NCI-H774 (cell line): ENCODE measurements at regions not wholly inside any gene's neighbourhood (a gene's known extent, or its start where the extent isn't known, plus 50 kb on each side); places are given as distances from the start of the nearest gene placed in this dataset.
"Not testable (repeated sequence)": the region's sequence is repeated elsewhere in the genome, so short reads cannot be mapped to it uniquely, and the experiment has no call there.

ENCODE experiments used
- DNase-seq: peaks from one replicate; lab custom pipeline; 2025; lab: John Stamatoyannopoulos, UW

GRCh38 chr1:189192741-189193520 is 1284.7 kb downstream of the BRINP3 start:
- no peak for DNase-seq

DNA sequence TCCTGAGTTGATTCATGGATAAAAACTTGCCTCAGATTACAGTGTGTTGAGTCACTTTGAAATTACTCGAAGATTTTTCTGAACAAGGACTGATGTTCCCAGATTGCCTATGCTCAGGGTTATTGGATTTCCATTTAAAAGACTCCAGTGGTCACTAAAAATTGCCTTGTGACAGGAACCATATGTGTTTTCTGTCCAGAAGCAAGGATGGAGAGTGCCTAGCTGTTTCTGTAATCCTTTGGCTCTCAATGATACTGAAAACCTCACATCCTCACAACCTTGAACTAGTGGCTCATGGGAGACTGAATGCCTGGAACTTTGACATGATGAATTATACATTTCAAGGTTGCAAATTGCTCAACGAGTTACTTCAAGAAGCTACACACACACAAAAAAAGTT is 1271.8 kb downstream of the BRINP3 start:
- no peak for DNase-seq

GRCh38 chr1:189206617-189207016 is 1271.0 kb downstream of the BRINP3 start:
- DNase-seq: no peak

GRCh38 chr1:189211742-189212141 is 1265.9 kb downstream of the BRINP3 start:
- no peak for DNase-seq

GRCh38 chr1:189212606-189213005 is 1265.1 kb downstream of the BRINP3 start:
- no peak for DNase-seq

GRCh38 chr1:189216886-189217285 is 1260.8 kb downstream of the BRINP3 start:
- no peak for DNase-seq

- no peak for DNase-seq
Measured at GRCh38 chr1:189217646-189218045, 1260.0 kb downstream of the BRINP3 start.

GRCh38 chr1:189220750-189221149 is 1256.9 kb downstream of the BRINP3 start:
- no peak for DNase-seq

DNA sequence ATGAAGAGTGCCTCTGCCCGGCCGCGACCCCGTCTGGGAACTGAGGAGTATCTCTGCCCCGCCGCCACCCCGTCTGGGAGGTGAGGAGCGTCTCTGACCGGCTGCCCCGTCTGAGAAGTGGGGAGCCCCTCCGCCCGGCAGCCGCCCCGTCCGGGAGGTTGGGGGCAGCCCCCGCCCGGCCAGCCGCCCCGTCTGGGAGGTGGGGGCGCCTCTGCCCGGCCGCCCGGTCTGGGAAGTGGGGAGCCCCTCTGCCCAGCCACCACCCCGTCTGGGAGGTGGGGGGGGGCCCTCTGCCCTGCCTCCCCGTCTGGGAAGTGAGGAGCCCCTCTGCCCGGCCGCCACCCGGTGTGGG is 1251.9 kb downstream of the BRINP3 start:
- not testable (repeated sequence) for DNase-seq

DNA sequence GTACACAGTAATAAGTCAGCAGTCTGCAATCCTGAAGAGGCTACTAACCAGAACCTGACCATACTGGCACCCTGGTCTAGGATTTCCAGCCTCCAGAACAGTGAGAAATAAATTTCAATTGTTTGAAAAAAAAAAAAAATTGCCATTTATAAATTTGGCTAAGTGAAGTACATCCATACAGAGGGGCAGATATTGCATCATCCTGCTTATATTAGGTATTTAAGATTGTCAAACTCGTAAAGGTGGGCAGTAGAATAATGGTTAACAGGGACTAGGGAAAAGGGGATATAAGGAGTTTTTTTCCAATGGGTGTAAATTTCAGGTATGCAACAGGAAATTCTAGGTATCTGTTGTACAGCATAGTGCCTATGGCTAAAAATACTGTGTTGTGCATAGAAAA is 1250.9 kb downstream of the BRINP3 start:
- DNase-seq: no peak

DNA sequence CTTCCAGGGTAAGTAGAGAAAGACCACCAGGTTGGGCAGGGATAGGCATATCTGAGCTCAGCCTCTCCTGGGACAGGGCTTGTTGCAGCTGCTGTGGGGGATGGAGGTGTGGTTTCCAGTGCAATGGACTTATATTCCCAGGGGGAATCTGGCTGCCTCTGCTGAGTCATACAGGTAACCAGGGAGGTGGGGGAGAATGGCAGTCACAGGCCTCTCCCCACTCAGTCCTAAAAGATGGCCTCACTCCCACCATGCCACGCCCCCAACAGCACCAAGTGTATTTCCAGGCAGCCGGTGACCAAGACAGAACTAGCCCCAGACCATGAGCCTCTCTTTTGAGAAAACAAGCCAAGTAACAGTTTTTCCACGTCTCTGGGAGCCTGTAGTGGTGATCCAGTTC is 1240.7 kb downstream of the BRINP3 start:
- no peak for DNase-seq

GRCh38 chr1:189253601-189254350 is 1223.9 kb downstream of the BRINP3 start:
- no peak for DNase-seq

- DNase-seq: not testable (repeated sequence)
Measured at GRCh38 chr1:189261128-189261527, 1216.5 kb downstream of the BRINP3 start.

DNA sequence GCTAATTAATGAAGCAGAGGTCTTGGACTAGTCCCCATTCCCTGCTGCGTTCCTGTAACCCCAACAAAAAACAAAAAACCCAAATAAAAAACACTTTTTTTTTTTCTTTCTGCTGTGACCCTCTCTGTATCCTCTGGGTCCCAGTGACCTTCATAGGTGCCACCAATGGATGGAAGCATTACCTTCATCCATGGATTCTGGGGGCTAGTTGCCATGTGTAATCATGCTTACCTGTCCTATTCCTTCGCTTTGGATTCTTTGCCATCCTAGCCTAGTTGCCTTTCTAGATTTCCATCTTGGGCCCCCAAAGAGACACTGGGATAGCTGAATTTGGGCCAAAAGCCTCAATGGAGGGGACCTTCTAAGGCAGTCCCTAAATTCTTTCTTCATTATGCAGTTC is 1208.7 kb downstream of the BRINP3 start:
- peak; percentile 13 for DNase-seq

DNA sequence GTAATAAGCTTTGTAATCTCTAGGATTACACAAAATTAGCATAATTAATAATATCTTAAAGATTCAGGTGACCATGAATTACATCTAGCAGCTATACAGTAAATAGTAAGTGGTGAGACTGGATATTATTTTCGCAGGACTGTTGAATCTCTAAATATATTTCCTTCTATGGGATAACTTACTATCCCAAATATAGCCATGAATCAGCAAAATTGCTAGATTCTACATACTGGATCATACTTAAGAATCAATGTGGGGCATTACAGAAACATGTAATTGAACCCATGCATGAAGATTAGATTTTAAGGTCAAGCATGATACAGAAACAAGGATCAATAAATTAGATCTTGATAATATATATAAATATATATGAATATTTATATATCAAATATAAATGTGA is 1203.4 kb downstream of the BRINP3 start:
- DNase-seq: no peak

DNA sequence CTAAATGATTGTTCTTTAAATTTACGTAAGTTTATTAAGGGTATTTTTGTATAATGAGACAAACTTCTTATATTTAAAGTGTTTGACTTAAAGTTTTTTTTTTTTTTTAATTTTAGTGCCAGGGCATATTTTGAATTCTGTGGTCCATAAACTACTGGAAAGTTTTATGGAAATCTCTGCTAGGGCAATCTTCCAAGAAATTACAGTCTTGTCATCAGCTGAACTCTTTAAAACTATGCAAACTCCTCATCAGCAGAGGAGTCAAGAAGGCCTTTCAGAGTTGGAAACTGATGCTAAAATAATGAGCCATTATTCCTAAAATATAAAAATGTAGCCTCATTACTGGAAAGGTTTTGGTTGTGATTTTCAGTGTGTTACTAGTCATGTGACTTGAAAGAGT is 1201.9 kb downstream of the BRINP3 start:
- DNase-seq: no peak

DNA sequence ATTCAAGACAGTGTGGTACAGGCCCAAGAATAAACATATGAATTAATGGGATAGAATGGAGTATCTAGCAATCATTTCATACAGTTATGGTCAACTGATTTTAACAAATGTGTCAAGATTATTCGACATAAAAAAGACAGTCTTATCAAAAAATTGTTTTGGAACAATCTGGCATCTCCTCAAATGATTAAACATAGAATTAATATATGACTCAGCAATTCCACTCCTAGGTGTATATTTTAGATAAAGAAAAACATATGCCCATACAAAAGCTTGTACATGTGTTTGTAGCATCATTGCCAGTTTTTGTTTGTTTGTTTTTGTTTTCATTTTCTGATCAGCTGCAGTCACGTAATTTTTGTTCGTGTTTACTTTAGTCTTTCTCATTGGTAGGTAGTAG is 1188.3 kb downstream of the BRINP3 start:
- no peak for DNase-seq

- no peak for DNase-seq
Measured at GRCh38 chr1:189301235-189301634, 1176.4 kb downstream of the BRINP3 start.

DNA sequence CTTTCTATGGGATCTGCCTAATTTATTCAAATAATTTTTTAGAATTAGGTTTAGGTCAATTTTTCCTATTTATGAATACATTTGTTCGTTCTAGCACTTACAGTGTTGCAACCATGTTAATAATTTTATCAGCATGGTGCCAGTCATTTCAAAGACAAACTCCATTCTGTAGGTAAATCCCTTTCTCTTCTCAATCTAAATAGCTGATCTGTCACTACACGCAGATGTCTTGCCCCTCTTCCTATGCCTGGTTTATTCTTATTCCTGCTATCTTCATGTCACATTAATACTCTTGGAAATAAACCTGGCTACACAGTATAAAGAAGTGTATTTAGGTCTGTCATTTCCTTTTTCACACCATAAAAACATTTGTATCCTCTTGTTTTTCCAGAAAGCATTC is 1172.4 kb downstream of the BRINP3 start:
- DNase-seq: no peak

- DNase-seq: no peak
Measured at GRCh38 chr1:189311915-189312314, 1165.7 kb downstream of the BRINP3 start.

DNA sequence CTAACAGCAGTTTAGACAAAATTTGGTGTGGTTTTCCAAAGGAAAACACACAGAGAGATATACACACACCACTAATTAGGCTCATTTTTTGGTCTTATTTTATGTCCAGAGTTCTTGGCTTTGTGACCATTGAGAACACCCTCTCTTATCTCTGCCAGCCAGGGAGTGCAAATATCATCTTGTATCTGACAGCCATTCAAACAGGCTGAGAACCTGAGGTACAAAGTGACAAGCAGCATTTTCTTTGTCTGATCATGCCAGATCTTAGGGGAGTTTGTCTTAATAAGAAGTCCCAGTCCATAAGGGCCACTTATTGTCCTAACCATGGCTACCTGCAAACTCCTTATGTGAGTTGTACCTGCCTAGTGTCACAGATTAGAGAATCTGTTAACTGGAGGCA is 1165.2 kb downstream of the BRINP3 start:
- DNase-seq: no peak

DNA sequence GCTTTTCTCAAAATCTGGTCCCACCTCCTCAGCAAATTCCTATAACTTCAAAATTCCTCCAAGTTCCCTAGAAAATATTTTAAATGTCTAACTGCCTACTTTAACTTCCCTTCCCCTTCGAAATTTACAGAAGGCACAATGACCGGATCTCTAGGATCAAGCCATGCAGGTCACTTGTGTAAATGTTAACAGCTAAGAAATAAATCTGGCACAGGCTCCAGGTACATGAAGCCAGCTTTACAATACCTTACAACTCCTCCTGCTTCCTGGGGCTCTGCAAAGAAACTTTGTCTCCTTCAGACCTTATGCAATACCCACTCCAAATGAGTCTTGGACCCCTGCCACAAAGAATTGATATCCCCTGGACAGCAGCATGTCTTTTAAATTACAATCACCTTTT is 1164.2 kb downstream of the BRINP3 start:
- no peak for DNase-seq

DNA sequence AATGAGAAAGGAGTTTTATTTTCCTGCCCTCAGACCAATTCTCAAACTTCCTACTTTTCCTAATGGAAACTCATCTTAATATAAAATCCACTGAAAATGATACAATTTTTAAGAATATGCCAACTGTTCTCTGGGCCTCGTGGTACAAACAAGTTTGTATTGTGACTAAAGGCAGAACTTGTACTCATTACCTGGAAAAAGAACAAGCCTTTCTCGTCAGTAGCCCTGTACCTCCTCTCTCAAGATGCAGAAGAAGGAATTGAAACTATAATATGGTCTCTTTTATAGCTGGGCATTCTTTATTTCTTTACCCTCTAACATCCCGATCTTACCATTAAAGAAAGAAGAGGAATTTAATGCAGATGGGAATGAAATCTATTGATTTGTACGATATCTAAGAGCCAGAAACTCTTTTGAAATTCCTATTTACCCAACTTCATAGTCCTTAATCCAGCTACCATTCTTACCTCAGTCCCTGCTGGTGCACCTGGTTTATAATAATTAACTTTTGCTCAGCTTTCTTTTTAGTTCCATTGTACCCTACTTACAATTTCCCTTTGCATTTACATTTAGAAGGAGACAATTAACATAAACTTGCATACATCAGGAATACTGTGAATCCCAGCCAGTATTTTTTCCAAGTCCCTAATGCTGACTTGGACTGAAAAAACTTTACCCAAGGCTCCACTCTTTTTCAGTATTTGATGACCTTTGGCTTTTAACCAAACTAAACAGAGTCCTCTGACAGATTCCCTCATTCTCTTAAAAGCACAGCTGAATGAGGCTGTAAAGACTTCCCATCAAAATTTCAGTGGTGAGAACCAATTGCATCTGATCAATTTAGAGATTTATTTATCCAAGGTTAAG is 1162.4 kb downstream of the BRINP3 start:
- DNase-seq: no peak
